NCI-H1436 treated with DMSO at 0.1 percent for 48 hours (cell line): ENCODE measurements at regions not wholly inside any gene's neighbourhood (a gene's known extent, or its start where the extent isn't known, plus 50 kb on each side); places are given as distances from the start of the nearest gene placed in this dataset.

Experiments used
- DNase-seq: peaks from one replicate; lab custom pipeline; 2025; lab: John Stamatoyannopoulos, UW

DNA sequence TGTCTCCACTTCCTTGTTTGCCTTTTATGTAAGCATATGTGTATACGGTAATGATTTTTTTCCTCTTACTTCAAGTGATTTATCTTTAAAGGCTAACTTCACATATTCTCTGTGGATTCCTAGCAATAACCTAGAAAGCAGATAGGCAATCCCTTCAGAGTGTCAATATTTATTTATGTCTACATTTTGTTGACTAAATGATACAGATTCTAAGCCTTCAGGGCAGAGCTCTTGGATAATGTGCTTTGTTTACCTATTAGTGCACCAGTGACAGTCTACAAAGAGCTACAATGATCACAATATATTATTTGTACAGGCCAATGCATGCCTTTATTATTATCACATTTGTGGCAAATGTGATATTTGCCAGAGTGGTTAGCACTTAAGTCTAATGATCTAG, 406.2 kb downstream of the EFNB2 start:
- no peak for DNase-seq

DNA sequence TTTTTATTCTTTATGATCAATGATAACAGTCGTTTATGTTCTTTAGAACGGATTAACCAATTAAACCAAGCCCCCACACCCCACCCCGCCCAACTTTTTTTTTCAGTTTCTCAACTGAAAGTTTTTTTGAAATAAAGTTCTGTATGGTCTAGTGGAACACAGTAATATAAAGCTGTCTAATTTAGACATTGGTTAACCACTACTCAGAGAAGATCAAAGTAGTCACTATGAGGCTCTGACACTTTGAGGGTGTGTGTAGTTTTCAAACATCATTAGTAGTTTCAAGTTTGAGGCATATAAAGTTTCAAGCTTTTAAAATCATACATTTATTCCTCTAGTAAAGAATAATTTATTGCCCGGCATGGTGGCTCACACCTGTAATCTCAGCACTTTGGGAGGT, 413.2 kb downstream of the EFNB2 start:
- no peak for DNase-seq

DNA sequence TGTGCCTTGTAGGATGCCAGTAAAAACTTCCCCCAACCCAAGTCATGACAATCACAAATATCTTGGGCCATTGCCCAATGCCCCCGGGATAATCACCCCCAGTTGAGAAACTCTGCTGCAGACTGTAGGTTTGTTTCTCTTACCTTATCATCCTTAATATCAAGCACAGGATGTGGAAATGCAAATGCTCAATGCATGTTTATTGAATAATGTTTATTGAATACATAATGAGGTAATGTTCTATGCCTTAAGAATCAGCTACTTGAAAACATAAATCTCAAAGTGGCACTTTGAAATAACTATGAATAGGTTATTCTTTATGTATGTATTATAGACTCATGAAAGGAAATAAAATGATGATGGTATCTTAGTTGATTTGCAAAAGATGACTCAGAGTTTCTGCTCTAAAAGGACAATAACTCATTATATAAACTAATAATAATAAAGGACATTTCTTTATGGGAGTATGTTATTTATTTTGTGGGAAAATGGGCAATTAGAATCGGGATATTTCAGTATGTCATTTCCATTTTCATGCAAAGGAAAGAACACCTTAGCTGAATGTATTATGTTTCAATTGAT, 414.2 kb downstream of the EFNB2 start:
- DNase-seq: no peak

DNA sequence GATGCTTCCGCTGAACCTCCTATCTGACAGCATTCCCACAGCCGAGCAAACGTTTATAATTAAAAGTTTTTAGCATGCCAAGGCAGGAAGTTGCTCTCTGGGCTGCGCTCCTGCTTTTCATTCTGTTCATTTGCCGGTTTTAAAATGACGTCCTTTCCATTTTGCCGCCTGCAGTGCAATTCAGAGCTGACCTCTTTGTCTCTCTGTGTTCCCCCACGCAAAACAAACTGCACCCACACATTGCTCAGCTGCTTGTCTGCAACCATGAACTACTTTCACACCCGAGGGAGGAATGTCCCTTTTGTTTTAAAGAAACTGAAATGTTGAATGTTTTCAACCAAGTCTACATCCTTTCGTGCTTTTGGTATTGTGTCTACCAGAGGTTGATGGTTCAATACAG, 416.5 kb downstream of the EFNB2 start:
- DNase-seq: no peak

DNA sequence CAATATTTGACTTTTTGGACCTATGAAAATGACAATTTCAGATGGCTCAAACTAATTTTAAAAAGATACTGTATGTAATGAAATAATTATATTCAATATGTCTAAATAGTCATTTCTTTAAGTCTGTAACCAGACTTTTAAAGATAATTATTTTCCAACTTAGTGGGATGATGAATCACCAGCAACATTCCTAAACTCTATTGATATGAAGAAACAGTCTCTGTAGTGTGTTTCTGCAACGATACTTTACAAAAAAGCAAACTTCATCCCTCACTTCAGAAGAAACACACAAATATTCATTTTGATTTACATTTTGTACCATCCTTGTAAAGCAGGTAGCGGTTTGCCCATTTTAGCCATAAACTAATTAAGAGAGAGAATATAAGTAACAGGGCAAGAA, 417.4 kb downstream of the EFNB2 start:
- DNase-seq: no peak

DNA sequence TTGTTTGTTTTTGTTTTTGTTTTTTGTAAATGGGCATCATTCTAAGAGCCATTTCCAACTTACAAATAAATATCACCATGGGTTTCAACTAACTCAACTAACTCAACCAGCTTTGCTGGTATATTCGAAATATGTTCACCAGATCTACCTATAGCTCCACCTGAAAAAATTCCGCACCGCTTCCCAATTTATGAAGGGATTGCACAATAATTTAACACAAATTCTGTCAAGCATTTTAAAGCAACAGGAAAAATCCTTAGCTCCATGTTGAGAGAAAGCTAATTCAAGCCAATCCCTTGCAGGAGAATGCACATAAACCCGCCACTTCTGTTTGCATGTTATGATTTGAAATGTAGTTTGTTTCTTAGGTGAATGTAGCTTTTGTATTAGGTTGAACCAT, 417.8 kb downstream of the EFNB2 start:
- DNase-seq: no peak

DNA sequence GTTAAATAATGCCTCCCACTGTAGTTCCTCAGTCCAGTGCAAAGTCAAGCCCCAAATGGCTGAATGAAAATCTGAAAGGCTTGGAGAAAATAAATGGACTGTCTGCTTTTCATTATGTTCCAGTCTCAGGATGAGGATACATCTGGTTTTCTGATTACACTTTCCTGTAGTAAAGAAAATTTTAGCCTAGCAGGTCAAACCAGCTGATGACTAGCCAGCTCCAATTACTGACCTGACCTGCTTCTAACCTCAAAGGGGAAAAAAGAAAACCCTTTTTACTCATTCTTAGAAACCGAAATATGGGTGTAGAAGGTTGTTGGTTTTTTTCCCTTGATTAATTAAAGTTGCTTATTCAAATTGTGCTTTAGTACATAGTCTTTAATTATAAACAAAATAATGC, 418.4 kb downstream of the EFNB2 start:
- no peak for DNase-seq

DNA sequence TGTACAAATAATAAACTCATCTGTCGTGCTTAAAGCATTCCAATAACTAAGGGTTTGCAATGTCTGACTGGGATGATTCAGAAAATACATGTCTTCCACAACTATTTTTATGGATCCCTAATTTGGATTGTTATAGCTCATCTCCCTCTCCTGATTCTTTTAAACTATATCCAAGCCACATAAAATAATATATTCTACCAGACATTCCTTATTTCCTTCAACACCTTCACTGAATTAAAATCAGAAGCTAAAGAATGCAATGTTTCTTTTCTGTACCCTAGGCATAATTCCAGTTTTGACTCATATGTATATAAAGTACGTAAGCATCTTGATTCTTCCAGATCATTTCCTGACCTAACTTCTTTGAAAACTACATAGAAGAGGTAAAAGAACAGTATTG, 420.4 kb downstream of the EFNB2 start:
- DNase-seq: no peak

DNA sequence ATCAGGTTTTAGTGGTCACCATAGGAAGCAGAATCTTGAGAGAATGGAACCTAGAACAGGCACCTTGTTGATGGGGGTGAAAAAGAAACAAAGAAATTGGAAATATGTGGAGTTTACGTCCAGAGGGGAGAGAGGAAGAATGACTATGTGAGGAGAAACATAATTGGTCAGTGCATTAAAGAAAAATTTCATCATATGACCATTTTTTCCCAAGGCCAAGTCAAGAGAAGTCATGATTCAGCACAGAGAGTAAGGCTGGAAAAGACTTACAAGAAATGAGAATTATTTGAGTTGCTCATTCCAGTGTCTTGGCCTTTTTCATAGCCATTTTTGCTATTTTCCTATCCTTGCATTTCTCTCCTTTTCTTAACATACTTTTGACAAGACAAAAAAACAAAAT, 421.7 kb downstream of the EFNB2 start:
- no peak for DNase-seq

DNA sequence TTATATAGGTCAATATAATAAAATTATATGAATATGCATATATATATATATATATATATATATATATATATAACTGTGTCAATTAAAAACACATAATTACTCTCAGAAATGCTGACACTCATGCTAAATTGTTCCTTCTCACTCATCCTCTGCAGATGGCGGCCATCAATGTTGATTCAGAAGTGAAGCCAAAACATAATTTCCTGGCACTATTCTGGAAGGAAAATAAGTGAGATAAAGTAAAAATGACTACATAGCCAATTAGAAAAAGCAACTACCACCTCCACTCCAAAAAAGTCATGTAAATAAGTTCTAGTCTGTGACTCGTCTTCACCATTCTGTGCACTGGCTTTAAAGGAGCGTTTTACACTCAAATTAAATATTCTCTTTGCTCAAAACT, 423.3 kb downstream of the EFNB2 start:
- no peak for DNase-seq

DNA sequence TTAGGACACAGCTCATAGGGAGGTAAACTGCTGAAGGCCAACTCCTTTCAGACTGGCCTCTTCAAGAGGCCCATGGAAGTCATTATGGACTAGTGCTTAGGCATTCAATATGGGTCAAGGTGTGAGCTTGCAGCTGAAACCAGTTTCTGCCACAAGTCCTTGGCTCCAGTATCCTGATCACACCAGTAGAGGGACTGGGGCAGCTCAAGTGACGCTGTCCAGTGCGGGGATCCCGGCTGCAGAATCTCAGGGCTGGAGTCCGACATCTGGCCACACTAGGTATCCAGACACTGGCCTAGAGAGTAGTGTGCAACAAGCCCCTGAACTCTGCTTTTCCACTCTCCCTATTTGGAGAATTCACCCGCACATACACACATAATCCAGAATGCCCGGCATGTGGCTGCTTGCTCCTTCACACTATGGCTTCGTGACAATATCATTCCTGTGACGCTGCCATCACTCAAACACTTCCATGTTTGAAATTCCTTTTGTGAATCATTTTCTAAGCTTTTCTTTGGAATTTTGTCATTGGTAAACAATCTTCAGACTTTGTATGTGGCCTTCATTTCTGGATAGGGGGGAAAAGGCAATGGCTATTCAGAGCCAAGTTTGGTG, 425.1 kb downstream of the EFNB2 start:
- no peak for DNase-seq

DNA sequence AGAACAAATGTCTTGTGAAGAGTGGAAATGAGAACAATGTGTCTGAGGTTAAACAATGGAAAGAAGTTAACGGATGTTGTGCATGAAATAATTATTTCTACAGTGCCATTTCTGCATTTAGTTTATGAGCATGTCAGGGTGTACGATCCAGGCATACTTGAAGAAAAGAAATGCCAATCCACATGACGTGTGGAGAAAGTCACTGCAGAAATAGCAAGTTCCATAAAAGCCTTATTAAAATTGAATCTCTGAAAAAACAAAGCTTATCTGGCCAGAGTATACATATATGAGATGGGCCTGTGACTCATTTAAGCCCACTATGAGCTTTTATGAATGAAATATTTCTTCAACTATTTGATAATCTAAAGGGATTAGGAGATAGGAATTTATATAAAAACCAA, 426.1 kb downstream of the EFNB2 start:
- no peak for DNase-seq

DNA sequence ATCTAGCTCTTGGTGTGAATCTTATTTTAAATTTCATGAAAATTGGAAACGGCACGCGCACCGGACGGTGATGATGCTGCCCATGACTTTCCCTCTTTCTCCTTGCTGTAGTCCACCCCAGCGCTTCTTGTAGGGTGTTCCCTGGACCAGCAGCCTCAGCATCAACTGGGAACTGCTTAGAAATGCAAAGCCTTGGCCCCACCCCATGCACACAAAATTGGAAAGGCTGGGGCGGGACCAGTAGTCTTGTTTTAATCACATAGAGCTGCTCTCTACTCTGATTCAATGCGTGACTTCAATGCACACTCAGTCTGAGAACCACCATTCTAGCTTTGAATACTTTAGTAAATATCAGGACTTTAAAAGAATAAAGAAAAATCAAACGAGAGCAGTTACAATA, 427.1 kb downstream of the EFNB2 start:
- no peak for DNase-seq

DNA sequence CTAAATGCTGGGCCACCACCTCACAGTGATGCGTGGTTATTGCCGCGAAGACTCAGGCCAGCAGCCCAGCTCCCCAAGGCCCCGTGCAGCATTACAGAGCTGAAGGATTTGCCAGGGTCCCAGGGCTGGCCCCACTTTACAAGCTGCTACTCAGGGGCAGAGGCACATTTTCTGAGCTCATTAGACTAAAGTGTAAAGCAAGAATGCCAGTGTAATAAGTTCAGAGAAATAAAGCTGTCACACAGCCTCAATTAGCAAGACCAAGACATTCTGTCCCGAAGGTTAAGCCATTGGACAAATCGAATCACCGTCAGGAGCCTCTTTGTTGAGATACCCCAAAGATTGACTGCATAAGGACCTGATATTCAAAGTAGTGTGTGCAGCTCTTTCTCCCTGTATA, 428.4 kb downstream of the EFNB2 start:
- DNase-seq: no peak

DNA sequence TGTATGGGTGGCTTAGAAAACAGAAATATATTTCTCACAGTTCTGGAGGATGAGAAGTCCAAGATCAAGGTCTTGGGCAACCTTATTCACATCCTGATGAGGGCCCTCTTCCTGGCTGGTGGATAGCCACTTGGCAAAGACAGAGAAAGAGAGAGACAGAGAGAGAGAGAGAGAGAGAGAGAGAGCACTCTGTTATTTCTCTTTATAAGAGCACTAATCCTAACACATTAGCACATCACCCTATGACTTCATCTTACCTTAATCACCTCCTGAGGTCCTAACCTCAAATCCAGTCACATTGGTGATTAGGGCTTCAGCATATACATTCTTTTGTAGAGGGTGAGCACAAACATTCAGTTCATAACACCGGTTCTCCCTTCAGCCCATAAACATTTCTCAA, 430.3 kb downstream of the EFNB2 start:
- DNase-seq: no peak

DNA sequence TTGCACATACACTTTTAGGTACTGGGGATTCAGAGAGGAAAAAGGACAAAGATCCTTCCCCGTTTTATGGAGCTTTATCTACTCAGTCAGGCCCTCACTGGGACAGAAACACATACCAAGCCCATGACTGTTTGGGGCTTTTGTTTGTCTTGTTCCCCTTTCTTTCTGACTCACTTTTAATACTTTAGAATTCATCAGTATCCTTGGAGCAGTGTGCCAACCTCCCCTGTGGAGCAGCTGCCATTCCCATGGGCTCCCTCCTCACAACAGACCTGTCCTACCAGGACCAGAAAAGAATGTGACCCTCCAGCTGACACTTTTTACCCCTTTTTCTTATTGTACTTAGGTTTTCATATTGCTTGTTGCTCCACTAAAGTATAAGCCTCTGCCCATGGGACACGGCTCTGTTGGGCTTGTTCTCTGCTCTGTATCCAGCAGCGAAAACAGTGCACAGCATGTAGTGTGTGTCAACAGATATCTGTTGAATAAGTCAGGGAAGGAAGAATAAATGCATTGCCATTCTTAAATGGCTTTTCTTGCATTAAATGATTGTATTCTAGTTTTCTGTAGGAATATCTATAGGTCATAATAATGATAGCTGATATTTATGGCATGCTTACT, 431.1 kb downstream of the EFNB2 start:
- no peak for DNase-seq

DNA sequence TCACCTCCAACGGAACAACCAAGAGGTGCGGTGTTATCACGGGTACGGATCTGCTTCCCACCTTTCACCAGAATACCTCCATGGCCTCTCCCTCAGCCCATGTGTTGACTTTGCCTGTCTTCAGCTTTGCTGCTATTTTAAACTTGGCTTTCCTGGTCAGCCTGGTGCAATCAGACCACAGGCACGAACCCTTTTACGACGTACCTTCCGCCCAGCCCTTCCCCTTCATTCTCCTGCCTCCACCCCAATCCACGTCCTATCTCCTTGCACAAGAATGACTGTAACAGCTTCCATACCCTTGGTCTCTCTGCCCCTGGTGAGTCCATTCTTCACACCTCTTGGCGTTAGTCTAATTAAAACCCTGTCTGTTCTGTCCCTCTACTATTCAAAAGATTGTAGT, 431.7 kb downstream of the EFNB2 start:
- no peak for DNase-seq

DNA sequence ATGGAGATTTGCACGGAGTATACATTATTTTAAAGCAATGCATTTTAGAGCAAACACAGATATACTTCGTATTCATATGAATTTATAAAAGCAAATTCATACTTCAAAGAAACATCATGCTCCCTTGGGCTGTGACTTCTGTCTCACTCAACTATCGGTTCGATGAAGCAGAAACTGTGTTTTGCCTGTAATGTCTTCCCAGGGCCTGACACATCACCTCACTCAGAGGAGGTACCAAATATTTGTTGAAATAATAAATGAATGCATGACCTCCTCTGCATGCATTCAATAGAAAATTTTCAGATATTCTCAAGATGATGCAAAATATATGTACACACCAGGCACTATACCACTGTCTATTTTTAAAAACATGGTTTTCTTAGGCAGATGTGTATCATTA, 432.7 kb downstream of the EFNB2 start:
- no peak for DNase-seq

DNA sequence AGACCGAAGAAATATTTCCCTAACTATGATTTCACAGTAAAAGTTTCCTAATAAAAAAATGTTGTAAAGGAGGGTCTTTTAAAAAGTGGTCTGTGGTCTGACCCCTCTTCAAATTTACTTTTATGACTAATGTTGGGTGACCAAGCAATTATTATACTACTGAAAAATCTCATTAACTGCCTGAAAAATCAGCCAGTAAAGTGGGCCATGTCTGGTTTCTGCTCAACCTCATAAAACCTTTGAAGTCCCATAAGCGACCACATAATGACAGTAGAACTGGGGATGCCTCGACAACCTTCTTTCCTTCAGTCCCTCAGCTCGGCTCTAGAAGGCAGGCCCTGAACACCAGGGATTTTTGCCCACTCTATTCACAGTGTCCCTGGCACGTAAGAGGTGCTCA, 434.3 kb downstream of the EFNB2 start:
- no peak for DNase-seq

DNA sequence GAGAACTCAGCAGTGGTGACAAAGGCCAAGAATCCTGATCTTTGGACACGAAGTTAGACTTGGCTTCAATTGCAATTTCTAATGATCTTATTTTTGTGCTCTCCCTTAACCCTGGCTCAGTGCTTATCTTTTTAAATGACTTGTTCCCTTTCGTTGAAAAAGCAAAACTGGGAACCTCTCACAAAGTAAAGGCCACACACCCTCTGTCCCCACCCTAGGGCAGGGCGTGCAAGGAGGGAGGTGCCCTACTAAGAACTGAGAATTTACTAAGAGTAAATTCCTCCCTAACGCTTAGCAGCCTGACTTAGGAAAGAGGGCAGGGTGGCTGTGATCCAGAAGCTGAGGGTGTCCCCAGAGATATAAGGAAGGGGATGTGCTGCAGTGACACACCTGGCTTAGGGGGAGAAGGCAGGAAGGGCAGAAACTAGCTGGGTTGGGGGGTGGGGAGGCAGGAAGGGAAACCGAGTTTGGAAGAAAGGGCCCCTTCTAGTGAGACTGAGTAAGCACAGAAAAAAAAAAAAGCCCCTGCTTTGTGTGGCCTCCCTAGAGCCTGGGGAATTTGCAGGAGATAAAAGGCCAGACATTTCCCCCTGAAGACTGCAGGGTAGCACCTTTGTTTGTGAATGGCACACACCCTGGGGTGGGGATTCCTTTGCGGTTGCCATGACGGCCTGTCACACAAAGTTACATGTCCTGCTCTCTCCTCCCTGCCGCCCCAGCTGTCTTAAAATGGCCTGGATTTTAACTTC, 435.1 kb downstream of the EFNB2 start:
- DNase-seq: no peak

DNA sequence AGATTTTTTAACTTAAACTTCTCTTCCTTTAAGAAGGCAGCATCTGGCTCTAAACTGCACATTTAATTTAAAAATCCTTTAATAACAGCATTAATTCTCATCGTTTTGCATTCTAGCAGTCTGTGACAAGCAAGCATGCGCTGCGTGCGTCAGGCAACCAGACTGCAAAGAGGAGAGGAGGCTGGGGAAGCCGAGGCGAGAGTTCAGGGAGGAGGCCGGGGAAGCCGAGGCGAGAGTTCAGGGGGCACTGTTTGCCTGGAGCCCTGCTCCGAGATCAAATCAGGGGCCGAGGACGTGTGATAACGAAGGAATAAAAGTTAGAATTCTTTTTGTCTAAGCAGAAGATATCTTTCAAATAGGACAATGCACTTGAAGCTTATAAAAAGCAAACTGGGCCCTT, 435.7 kb downstream of the EFNB2 start:
- DNase-seq: no peak

DNA sequence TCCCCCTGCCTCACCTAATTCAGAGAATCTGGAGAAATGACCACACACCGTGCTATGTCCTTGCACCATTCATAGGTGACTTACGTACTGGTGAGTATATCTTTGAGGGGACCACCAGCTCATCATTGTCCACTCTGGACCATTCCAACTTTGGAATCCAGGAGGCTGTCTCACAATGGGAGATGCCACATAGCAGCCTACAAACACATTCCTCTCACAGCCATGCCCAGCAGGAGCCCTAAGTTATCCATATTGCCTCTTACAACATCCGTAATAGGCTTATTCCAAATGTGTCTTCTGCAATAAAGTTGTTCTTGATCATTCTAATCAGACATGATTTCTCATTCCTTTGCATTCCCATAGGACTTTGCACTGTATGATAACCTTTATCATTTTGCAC, 436.7 kb downstream of the EFNB2 start:
- DNase-seq: no peak

DNA sequence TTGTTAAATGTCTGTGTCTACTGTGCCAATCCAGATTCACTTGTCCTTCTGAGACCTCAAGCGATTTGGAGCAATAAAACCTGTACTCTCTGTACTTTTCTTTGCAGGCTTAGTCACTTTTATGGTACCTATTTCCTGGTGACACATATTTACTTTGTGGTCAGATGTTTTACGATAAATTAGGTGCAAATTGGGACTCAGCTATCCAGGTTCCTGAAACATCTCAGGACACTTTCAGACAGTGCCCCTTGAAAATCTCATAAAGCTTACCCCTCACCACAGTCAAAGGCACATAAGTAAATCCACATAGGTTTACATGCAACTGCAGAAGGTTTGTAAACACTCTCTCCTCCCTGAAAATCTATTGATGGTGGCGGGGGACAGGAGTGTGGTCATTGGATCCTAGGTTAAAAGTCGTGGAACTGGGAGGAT, 438.8 kb downstream of the EFNB2 start:
- DNase-seq: no peak
